ENCODE measurements at regions not wholly inside any gene's neighbourhood (a gene's known extent, or its start where the extent isn't known, plus 50 kb on each side); places are given as distances from the start of the nearest gene placed in this dataset.

- Histone ChIP-seq H3K4me3 (ENCODE audit: insufficient read depth, low read length, poor library complexity, severe bottlenecking) (no peak overlapping the region), H3K9ac (ENCODE audit: low read length) (no peak overlapping the region), H4K20me1 (ENCODE audit: low read depth, low read length) (no peaks in the 10 kb centered on the region), H3K4me2 (ENCODE audit: low read depth, low read length, poor library complexity, severe bottlenecking) (no peak overlapping the region), H3K9me2 (replicated peaks; ENCODE audit: insufficient read depth, low read length) (no peaks in the 10 kb centered on the region), H3K27ac (ENCODE audit: low read depth, low read length) (no peak overlapping the region), H3K27me3 (ENCODE audit: low read length) (no peaks in the 10 kb centered on the region), H3K36me3 (ENCODE audit: low read length) (no peaks in the 10 kb centered on the region), H3K79me2 (ENCODE audit: insufficient read depth, low read length) (no peaks in the 10 kb centered on the region), H3K9me3 (ENCODE audit: insufficient read depth, low read length) (no peaks in the 10 kb centered on the region), H2AFZ (ENCODE audit: low read depth, low read length, severe bottlenecking) (no peak overlapping the region), H3F3A (ENCODE audit: insufficient read depth) (no peaks in the 10 kb centered on the region)
- TF ChIP-seq EZH2phosphoT487 (conservative IDR thresholded peaks at IDR 0.05; ENCODE audit: low read length), result no peak
- TF ChIP-seq, protein P1, sequence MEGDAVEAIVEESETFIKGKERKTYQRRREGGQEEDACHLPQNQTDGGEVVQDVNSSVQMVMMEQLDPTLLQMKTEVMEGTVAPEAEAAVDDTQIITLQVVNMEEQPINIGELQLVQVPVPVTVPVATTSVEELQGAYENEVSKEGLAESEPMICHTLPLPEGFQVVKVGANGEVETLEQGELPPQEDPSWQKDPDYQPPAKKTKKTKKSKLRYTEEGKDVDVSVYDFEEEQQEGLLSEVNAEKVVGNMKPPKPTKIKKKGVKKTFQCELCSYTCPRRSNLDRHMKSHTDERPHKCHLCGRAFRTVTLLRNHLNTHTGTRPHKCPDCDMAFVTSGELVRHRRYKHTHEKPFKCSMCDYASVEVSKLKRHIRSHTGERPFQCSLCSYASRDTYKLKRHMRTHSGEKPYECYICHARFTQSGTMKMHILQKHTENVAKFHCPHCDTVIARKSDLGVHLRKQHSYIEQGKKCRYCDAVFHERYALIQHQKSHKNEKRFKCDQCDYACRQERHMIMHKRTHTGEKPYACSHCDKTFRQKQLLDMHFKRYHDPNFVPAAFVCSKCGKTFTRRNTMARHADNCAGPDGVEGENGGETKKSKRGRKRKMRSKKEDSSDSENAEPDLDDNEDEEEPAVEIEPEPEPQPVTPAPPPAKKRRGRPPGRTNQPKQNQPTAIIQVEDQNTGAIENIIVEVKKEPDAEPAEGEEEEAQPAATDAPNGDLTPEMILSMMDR (IDR thresholded peaks at IDR 0.05; ENCODE audit: insufficient read depth, low read length, poor library complexity, severe bottlenecking), result no peak
These were observed 78.7 kb upstream of the PPARA start for GRCh38 chr22:46071451-46072109.

DNA sequence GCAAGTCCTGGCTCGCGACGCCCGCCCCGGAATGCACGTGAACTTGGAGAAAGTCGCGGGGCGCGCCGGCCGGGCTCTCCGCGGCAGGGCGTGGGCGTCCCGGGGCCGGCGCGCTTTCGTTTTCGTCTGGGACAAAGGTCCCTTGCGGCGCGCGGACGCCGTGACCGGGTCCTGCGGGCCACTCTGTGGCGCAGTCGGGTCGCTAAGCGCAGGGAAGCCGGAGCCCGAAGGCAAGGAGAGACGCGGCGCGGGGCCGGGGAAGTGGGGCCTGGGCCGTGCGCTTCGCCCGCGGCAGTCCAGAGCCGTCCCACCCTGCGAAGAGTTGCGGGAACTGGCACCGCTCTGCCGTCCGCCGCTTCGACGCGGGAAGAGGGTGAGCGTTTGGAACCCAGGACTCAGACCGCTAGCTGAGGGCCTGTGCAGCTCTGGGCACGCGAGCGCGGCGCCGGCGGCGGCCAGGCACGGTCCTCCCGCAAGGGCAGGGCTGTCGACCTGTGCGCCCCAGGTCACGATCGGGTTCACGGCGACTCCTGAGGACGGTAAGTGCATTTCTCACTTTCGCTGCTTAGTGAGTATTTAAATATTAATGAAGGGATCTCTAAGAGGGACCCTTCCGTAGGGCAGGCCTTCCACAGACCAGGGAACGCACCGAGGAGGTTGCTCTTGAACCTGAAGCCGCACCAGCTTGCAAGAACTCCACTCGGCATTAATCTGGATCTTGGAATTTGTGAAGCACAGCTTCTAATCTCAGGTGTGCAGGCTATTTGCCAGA is 78.0 kb upstream of the PPARA start:
- TF ChIP-seq, protein P1 (IDR thresholded peaks at IDR 0.05; ENCODE audit: insufficient read depth, low read length, poor library complexity, severe bottlenecking), result no peak
- Histone ChIP-seq H3F3A (ENCODE audit: insufficient read depth) (no peaks in the 10 kb centered on the region), H3K79me2 (ENCODE audit: insufficient read depth, low read length) (no peaks in the 10 kb centered on the region), H3K9me3 (ENCODE audit: insufficient read depth, low read length) (no peaks in the 10 kb centered on the region), H3K27me3 (ENCODE audit: low read length) (no peaks in the 10 kb centered on the region), H3K9ac (ENCODE audit: low read length) (no peak overlapping the region), H2AFZ (ENCODE audit: low read depth, low read length, severe bottlenecking) (no peak overlapping the region), H4K20me1 (ENCODE audit: low read depth, low read length) (no peaks in the 10 kb centered on the region), H3K4me2 (ENCODE audit: low read depth, low read length, poor library complexity, severe bottlenecking) (no peak overlapping the region), H3K27ac (ENCODE audit: low read depth, low read length) (no peak overlapping the region), H3K36me3 (ENCODE audit: low read length) (no peaks in the 10 kb centered on the region), H3K9me2 (replicated peaks; ENCODE audit: insufficient read depth, low read length) (no peaks in the 10 kb centered on the region), H3K4me3 (ENCODE audit: insufficient read depth, low read length, poor library complexity, severe bottlenecking) (no peak overlapping the region)

DNA sequence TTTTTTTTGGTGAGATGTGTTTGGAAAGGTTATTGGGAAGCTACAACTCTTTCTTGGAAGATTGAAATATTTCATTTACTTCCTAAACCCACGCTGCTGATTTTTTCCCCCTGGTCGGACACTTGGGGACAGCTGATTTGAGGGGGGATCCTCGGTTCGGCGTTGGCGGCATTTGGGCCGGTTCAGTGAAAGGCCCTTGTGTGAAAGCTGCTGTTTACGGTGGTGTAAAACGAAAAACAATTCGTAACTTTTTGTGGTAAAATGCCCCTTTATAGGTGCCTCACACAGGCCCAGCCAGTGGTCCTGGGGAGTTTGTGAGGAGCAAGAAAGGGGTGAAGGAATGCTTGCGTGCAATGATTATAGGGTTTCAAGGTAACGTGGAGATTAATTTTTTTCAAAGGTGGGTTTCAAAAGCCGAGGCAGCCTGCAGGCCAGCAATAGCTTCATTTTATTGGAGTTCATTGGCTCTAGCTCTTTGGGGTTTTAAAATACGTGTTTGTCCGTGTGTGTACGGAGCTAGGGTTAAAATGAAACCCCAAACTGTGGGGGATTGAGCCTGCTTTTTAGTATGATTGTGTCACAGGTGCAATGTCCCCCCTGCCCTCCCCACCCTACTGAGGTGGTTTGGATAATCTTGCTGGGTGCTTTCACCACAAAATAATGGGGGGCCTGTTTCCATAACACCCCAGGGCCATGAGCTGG is 77.2 kb upstream of the PPARA start:
- Histone ChIP-seq H3F3A (ENCODE audit: insufficient read depth) (no peaks in the 10 kb centered on the region), H3K9me2 (replicated peaks; ENCODE audit: insufficient read depth, low read length) (no peaks in the 10 kb centered on the region), H2AFZ (ENCODE audit: low read depth, low read length, severe bottlenecking) (no peak overlapping the region), H3K27ac (ENCODE audit: low read depth, low read length) (no peak overlapping the region), H3K79me2 (ENCODE audit: insufficient read depth, low read length) (no peaks in the 10 kb centered on the region), H3K4me2 (ENCODE audit: low read depth, low read length, poor library complexity, severe bottlenecking) (no peak overlapping the region), H3K4me3 (ENCODE audit: insufficient read depth, low read length, poor library complexity, severe bottlenecking) (no peak overlapping the region), H4K20me1 (ENCODE audit: low read depth, low read length) (no peaks in the 10 kb centered on the region), H3K27me3 (ENCODE audit: low read length) (no peaks in the 10 kb centered on the region), H3K36me3 (ENCODE audit: low read length) (no peaks in the 10 kb centered on the region), H3K9me3 (ENCODE audit: insufficient read depth, low read length) (no peaks in the 10 kb centered on the region), H3K9ac (ENCODE audit: low read length) (no peak overlapping the region)
- TF ChIP-seq, protein P1 (IDR thresholded peaks at IDR 0.05; ENCODE audit: insufficient read depth, low read length, poor library complexity, severe bottlenecking), result no peak
- TF ChIP-seq EZH2phosphoT487 (conservative IDR thresholded peaks at IDR 0.05; ENCODE audit: low read length), result no peak

Measured in SU-DHL-6 (cell line).